Fibroblast of lung (primary cell): ENCODE measurements at regions not wholly inside any gene's neighbourhood (a gene's known extent, or its start where the extent isn't known, plus 50 kb on each side); places are given as distances from the start of the nearest gene placed in this dataset.

Experiments
- DNase-seq, 2 donors: peaks; one replicate each; pipeline versions ENCODE4 v3.0.0 to v3.0.0-alpha.2; 2010; ENCODE audit warnings: low read depth in 2 of 2
- H2AFZ ChIP-seq: 2 replicates; pipeline ENCODE4 v1.5.1; 2012; ENCODE audit warnings: low read length, control low read depth, inconsistent platforms
- H3K27ac ChIP-seq: 2 replicates; pipeline ENCODE4 v1.5.1; 2011; ENCODE audit warnings: low read length, control low read depth; ENCODE audit not compliant: insufficient read depth
- H3K27me3 ChIP-seq: 2 replicates; pipeline ENCODE4 v1.5.1; 2011; ENCODE audit warnings: mild to moderate bottlenecking, low read length; ENCODE audit not compliant: control insufficient read depth, insufficient read depth
- H3K36me3 ChIP-seq: 2 replicates; pipeline ENCODE4 v1.5.1; 2011; ENCODE audit warnings: low read length; ENCODE audit not compliant: control insufficient read depth, insufficient read depth
- H3K4me1 ChIP-seq: 2 replicates; pipeline ENCODE4 v1.5.1; 2011; ENCODE audit warnings: low read length; ENCODE audit not compliant: control insufficient read depth, insufficient read depth; ENCODE audit errors: extremely low read depth
- H3K4me2 ChIP-seq: 2 replicates; pipeline ENCODE4 v1.5.1; 2011; ENCODE audit warnings: low read length, control low read depth; ENCODE audit not compliant: insufficient read depth; ENCODE audit errors: extremely low read depth
- H3K4me3 ChIP-seq, 4 experiments: fragments of 200-600 bp in 1 of 4; sonication (generic) in 1 of 4; replicated peaks in 1 of 4; 2 replicates each; pipeline ENCODE4 v1.5.1; 2011 to 2016; ENCODE audit warnings: low read length in 4 of 4, low read depth in 3 of 4, mild to moderate bottlenecking in 3 of 4, control low read depth in 2 of 4, inconsistent platforms in 1 of 4, mixed read lengths in 1 of 4; ENCODE audit not compliant: insufficient read depth in 1 of 4; ENCODE audit errors: control extremely low read depth in 1 of 4
- H3K79me2 ChIP-seq: 2 replicates; pipeline ENCODE4 v1.5.1; 2012; ENCODE audit warnings: mild to moderate bottlenecking, low read length, inconsistent platforms; ENCODE audit not compliant: control insufficient read depth, insufficient read depth
- H3K9ac ChIP-seq: 2 replicates; pipeline ENCODE4 v1.5.1; 2011; ENCODE audit warnings: mild to moderate bottlenecking, low read length, control low read depth; ENCODE audit not compliant: insufficient read depth
- H3K9me3 ChIP-seq: 2 replicates; pipeline ENCODE4 v1.5.1; 2012; ENCODE audit warnings: low read depth, low read length; ENCODE audit not compliant: control insufficient read depth, insufficient read depth
- H4K20me1 ChIP-seq: 2 replicates; pipeline ENCODE4 v1.5.1; 2011; ENCODE audit warnings: low read length; ENCODE audit not compliant: control insufficient read depth, insufficient read depth; ENCODE audit errors: extremely low read depth
- EZH2 ChIP-seq: IDR thresholded peaks from 2 replicates; pipeline ENCODE4 v1.5.1; 2012; ENCODE audit warnings: low read length, control low read depth, mild to moderate bottlenecking; ENCODE audit errors: missing control alignments
- TF ChIP-seq, protein P1 (sequence below), 2 donors: IDR thresholded peaks in 1 of 2; conservative IDR thresholded peaks in 1 of 2; 1 replicate in 1 of 2; 2 replicates in 1 of 2; pipeline ENCODE4 v1.5.1; 2011 to 2012; ENCODE audit warnings: low read length in 2 of 2, control low read depth in 1 of 2, inconsistent platforms in 1 of 2, low read depth in 1 of 2, mild to moderate bottlenecking in 1 of 2

DNA sequence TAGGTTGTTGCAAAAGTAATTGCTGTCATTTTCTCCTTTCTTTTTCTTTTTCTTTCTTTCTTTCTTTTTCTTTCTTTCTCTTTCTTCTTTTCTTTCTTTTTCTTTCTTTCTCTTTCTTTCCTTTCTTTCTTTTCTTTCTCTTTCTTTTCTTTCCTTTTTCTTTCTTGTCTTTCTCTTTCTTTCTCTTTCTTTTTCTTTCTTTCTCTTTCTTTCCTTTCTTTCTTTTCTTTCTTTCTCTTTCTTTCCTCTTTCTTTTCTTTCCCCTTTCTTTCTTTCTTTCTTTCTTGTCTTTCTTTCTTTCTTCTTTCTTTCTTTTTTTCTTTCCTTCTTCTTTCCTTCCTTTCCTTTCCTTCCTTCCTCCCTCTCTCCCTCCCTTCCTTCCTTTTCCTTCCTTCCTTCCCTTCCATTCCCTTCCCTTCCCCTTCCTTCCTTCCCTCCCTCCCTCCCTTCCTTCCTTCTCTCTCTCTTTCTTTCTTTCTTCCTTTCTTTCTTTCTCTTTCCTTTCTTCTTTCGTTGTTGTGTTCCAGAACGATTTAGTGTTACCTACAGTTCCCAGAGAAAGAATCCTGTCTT, 178.9 kb downstream of the RPIA start:
- Histone ChIP-seq H4K20me1 (no peaks in the 10 kb centered on the region), H3K79me2 (no peaks in the 10 kb centered on the region), H2AFZ (no peak overlapping the region), H3K4me3 (no peak overlapping the region), H3K27me3 (no peaks in the 10 kb centered on the region), H3K27ac (no peak overlapping the region), H3K4me2 (no peak overlapping the region), H3K9me3 (no peaks in the 10 kb centered on the region), H3K9ac (no peak overlapping the region), H3K36me3 (no peaks in the 10 kb centered on the region), H3K4me1 (no peaks in the 10 kb centered on the region)
- TF ChIP-seq, protein P1, sequence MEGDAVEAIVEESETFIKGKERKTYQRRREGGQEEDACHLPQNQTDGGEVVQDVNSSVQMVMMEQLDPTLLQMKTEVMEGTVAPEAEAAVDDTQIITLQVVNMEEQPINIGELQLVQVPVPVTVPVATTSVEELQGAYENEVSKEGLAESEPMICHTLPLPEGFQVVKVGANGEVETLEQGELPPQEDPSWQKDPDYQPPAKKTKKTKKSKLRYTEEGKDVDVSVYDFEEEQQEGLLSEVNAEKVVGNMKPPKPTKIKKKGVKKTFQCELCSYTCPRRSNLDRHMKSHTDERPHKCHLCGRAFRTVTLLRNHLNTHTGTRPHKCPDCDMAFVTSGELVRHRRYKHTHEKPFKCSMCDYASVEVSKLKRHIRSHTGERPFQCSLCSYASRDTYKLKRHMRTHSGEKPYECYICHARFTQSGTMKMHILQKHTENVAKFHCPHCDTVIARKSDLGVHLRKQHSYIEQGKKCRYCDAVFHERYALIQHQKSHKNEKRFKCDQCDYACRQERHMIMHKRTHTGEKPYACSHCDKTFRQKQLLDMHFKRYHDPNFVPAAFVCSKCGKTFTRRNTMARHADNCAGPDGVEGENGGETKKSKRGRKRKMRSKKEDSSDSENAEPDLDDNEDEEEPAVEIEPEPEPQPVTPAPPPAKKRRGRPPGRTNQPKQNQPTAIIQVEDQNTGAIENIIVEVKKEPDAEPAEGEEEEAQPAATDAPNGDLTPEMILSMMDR (conservative IDR thresholded peaks at IDR 0.05 in 1 of 2, IDR thresholded peaks at IDR 0.05 in 1 of 2; ENCODE audit: low read depth in 1 of 2, low read length in 2 of 2) = no peak
- TF ChIP-seq EZH2 = no peak
- no peak for DNase-seq

DNA sequence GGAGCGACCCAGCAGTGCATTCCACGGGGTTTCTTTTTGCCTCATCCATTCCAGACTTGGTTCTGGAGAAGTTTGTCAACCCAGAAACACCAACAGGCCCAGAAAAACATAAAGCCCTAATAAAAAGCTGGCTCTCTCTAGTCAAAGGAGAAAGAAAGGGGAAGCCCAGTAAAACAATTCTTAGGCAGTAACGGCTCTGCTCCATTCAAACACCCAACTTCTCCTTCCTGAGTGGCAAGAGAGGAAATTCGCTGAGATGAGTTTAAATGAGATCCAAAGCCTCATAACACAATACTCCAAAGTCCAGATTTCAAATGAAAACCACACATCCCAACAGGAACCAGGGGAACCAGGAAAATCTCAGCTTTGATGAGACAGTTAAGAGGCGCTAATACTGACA, 179.9 kb downstream of the RPIA start:
- H2AFZ ChIP-seq = no peak overlapping the region

DNA sequence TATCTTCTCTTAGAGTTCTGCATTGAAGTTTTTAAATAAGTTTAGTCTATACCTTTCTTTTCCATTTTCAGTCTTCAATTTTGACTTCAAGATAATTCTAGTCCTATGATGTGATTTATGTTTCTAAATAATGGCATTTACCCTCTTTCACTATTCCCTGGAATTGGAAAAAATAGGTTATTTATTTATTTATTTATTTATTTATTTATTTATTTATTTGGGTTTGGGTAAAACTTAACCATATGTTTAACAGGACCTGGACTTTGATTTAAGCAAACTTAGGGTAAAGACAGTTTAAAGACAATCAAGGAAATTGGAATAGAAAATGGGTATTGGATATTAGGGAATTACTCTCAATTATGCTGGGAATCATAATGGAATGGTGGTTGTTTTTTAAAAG, 182.1 kb downstream of the RPIA start:
- Histone ChIP-seq H2AFZ (no peak overlapping the region), H3K4me3 (no peak overlapping the region), H3K9me3 (no peaks in the 10 kb centered on the region), H3K4me2 (no peak overlapping the region), H3K4me1 (no peaks in the 10 kb centered on the region), H4K20me1 (no peaks in the 10 kb centered on the region), H3K36me3 (no peaks in the 10 kb centered on the region), H3K79me2 (no peaks in the 10 kb centered on the region), H3K27ac (no peak overlapping the region), H3K27me3 (no peaks in the 10 kb centered on the region), H3K9ac (no peak overlapping the region)
- no peak for TF ChIP-seq EZH2
- TF ChIP-seq, protein P1 (conservative IDR thresholded peaks at IDR 0.05 in 1 of 2, IDR thresholded peaks at IDR 0.05 in 1 of 2; ENCODE audit: low read depth in 1 of 2, low read length in 2 of 2) = no peak
- DNase-seq = no peak

More for the DNA sequence above, 179.9 kb downstream of the RPIA start:
- no peaks in the 10 kb centered on the region for H3K36me3 ChIP-seq
- no peaks in the 10 kb centered on the region for H3K9me3 ChIP-seq
- no peak overlapping the region for H3K9ac ChIP-seq
- H3K79me2 ChIP-seq = no peaks in the 10 kb centered on the region
- H4K20me1 ChIP-seq = no peaks in the 10 kb centered on the region
- H3K4me1 ChIP-seq = no peaks in the 10 kb centered on the region
- DNase-seq = no peak
- no peak for TF ChIP-seq EZH2
- TF ChIP-seq, protein P1 (conservative IDR thresholded peaks at IDR 0.05 in 1 of 2, IDR thresholded peaks at IDR 0.05 in 1 of 2; ENCODE audit: low read depth in 1 of 2, low read length in 2 of 2) = no peak
- H3K27me3 ChIP-seq = no peaks in the 10 kb centered on the region
- H3K4me2 ChIP-seq = no peak overlapping the region
- no peak overlapping the region for H3K27ac ChIP-seq
- no peak overlapping the region for H3K4me3 ChIP-seq
